HCT116 (cell line): ENCODE measurements at regions not wholly inside any gene's neighbourhood (a gene's known extent, or its start where the extent isn't known, plus 50 kb on each side); places are given as distances from the start of the nearest gene placed in this dataset.

Experiments
- ATAC-seq: fragments of 200-7000 bp; cut with Tn5 transposase; 2 replicates; pipeline ENCODE4 v1.9.1; 2020; ENCODE audit warnings: mild to moderate bottlenecking, moderate library complexity
- BruUV-seq: library from RNA; stranded (reverse); fragments of 400-500 nt; replicated peaks from 2 replicates; lab custom pipeline; 2021; lab: Mats Ljungman, UMichigan
- CTCF ChIA-PET: fragments of 300-600 bp; sonication (Branson Sonifier 250); formaldehyde crosslinking; loops from one replicate; lab custom pipeline; 2021; ENCODE audit warnings: antibody characterized with exemption; lab: Charles Lee
- POLR2A ChIA-PET: fragments of 300-600, 350-600 bp; sonication (Branson Sonifier 250); formaldehyde crosslinking; loops from one replicate; lab custom pipeline; 2021; ENCODE audit warnings: antibody characterized with exemption; lab: Charles Lee
- RAD21 ChIA-PET, 2 experiments: fragments of 300-600 bp; sonication (Branson Sonifier 250); formaldehyde crosslinking; loops; one replicate each; lab custom pipeline; 2023; ENCODE audit warnings: low total read pairs in 2 of 2; ENCODE audit not compliant: uncharacterized antibody in 2 of 2, unreplicated experiment in 2 of 2, low non-redundant PET in 1 of 2; lab: Charles Lee
- DNase-seq: peaks from one replicate; pipeline ENCODE4 v3.0.0-alpha.2; 2010; ENCODE audit warnings: low read depth, low spot score
- H2AFZ ChIP-seq: fragments of 200-600 bp; shearing (Covaris generic), sonication (generic); 2 replicates; pipeline ENCODE4 v1.6.1; 2017; ENCODE audit warnings: low read depth, mixed run types, mixed read lengths, antibody characterized with exemption, low read length; ENCODE audit not compliant: poor library complexity, severe bottlenecking
- H3K27ac ChIP-seq: 2 replicates; pipeline ENCODE4 v1.5.1; 2012; ENCODE audit warnings: low read depth, low read length
- H3K27me3 ChIP-seq: fragments of 200-600 bp; sonication (generic); 2 replicates; pipeline ENCODE4 v1.6.1; 2016; ENCODE audit warnings: mixed run types, low read length, mixed read lengths; ENCODE audit not compliant: insufficient read depth
- H3K36me3 ChIP-seq, 2 experiments: fragments of 200-500 bp in 1 of 2; fragments of 200-600 bp in 1 of 2; sonication (Bioruptor generic) in 1 of 2; sonication (generic) in 1 of 2; 2 replicates each; pipeline versions ENCODE4 v1.5.1 to v1.6.1; 2014 to 2016; ENCODE audit warnings: low read length in 2 of 2, inconsistent platforms in 1 of 2, mixed read lengths in 1 of 2, mixed run types in 1 of 2; ENCODE audit not compliant: insufficient read depth in 2 of 2, control insufficient read depth in 1 of 2
- H3K4me1 ChIP-seq, 2 experiments: fragments of 200-600 bp in 1 of 2; sonication (generic) in 1 of 2; 2 replicates each; pipeline versions ENCODE4 v1.5.1 to v1.6.1; 2012 to 2017; ENCODE audit warnings: low read length in 2 of 2, inconsistent platforms in 1 of 2, mild to moderate bottlenecking in 1 of 2, mixed read lengths in 1 of 2, mixed run types in 1 of 2, moderate library complexity in 1 of 2; ENCODE audit not compliant: insufficient read depth in 2 of 2, control insufficient read depth in 1 of 2
- H3K4me2 ChIP-seq: fragments of 200-600 bp; sonication (generic); 2 replicates; pipeline ENCODE4 v1.6.1; 2017; ENCODE audit warnings: mixed run types, low read length, mixed read lengths
- H3K4me3 ChIP-seq, 2 experiments: fragments of 200-600 bp in 1 of 2; sonication (generic) in 1 of 2; replicated peaks in 1 of 2; 2 replicates each; pipeline ENCODE4 v1.5.1; 2011 to 2016; ENCODE audit warnings: low read length in 2 of 2, control low read depth in 1 of 2, low read depth in 1 of 2, mild to moderate bottlenecking in 1 of 2, mixed read lengths in 1 of 2, mixed run types in 1 of 2
- H3K79me2 ChIP-seq: fragments of 200-600 bp; sonication (generic); 2 replicates; pipeline ENCODE4 v1.6.1; 2017; ENCODE audit warnings: mild to moderate bottlenecking, mixed run types, low read length, moderate library complexity, mixed read lengths; ENCODE audit not compliant: insufficient read depth
- H3K9ac ChIP-seq: fragments of 200-600 bp; sonication (generic); 2 replicates; pipeline ENCODE4 v1.6.1; 2016; ENCODE audit warnings: low read length, mixed read lengths
- H3K9me2 ChIP-seq: fragments of 200-600 bp; sonication (generic), shearing (Covaris generic); 2 replicates; pipeline ENCODE4 v1.6.1; 2017; ENCODE audit warnings: mixed run types, mild to moderate bottlenecking, moderate library complexity; ENCODE audit not compliant: insufficient read depth
- H3K9me3 ChIP-seq, 2 experiments: fragments of 200-500 bp in 1 of 2; fragments of 200-600 bp in 1 of 2; sonication (Bioruptor generic) in 1 of 2; sonication (generic) in 1 of 2; 2 replicates each; pipeline ENCODE4 v1.6.1; 2014 to 2017; ENCODE audit warnings: low read length in 2 of 2, mixed read lengths in 2 of 2, inconsistent platforms in 1 of 2, low read depth in 1 of 2, mild to moderate bottlenecking in 1 of 2, mixed run types in 1 of 2, moderate library complexity in 1 of 2; ENCODE audit not compliant: control insufficient read depth in 1 of 2, insufficient read depth in 1 of 2
- H4K20me1 ChIP-seq: fragments of 200-600 bp; sonication (generic), shearing (Covaris generic); 2 replicates; pipeline ENCODE4 v1.6.1; 2017; ENCODE audit warnings: mixed run types, mild to moderate bottlenecking, moderate library complexity; ENCODE audit not compliant: insufficient read depth
- CEBPB ChIP-seq: IDR thresholded peaks from 2 replicates; pipeline ENCODE4 v1.6.1; 2012; ENCODE audit warnings: low read depth
- EGR1 ChIP-seq: IDR thresholded peaks from 2 replicates; pipeline ENCODE4 v1.6.1; 2012; ENCODE audit warnings: low read depth
- ELF1 ChIP-seq: IDR thresholded peaks from 2 replicates; pipeline ENCODE4 v1.6.1; 2012; ENCODE audit warnings: low read depth, borderline replicate concordance
- EZH2 ChIP-seq: fragments of 200-600 bp; sonication (generic); IDR thresholded peaks from 2 replicates; pipeline ENCODE4 v1.6.1; 2017; ENCODE audit warnings: antibody characterized with exemption, mixed run types
- EZH2phosphoT487 ChIP-seq: fragments of 200-600 bp; IDR thresholded peaks from 2 replicates; pipeline ENCODE4 v1.6.1; 2018; ENCODE audit warnings: antibody characterized with exemption, borderline replicate concordance
- JUND ChIP-seq: IDR thresholded peaks from 2 replicates; pipeline ENCODE4 v1.6.1; 2012
- POLR2A ChIP-seq: IDR thresholded peaks from 2 replicates; pipeline ENCODE4 v1.7.0; 2011; ENCODE audit warnings: borderline replicate concordance; ENCODE audit not compliant: insufficient read depth, insufficient read length; ENCODE audit errors: extremely low read depth
- POLR2AphosphoS5 ChIP-seq: IDR thresholded peaks from 2 replicates; pipeline ENCODE4 v1.6.1; 2011; ENCODE audit warnings: mild to moderate bottlenecking, low read depth, low read length, moderate library complexity
- RAD21 ChIP-seq: IDR thresholded peaks from 2 replicates; pipeline ENCODE4 v1.6.1; 2012; ENCODE audit warnings: low read depth, mild to moderate bottlenecking
- SP1 ChIP-seq: IDR thresholded peaks from 2 replicates; pipeline ENCODE4 v1.6.1; 2012; ENCODE audit warnings: low read depth
- SRF ChIP-seq: IDR thresholded peaks from 2 replicates; pipeline ENCODE4 v1.6.1; 2012; ENCODE audit warnings: low read depth
- TCF7L2 ChIP-seq: IDR thresholded peaks from 2 replicates; pipeline ENCODE4 v1.7.0; 2011; ENCODE audit warnings: borderline replicate concordance, inconsistent platforms; ENCODE audit not compliant: insufficient read depth, insufficient read length; ENCODE audit errors: extremely low read depth
- YY1 ChIP-seq: IDR thresholded peaks from 2 replicates; pipeline ENCODE4 v1.6.1; 2011; ENCODE audit warnings: low read length, low read depth, moderate library complexity, mild to moderate bottlenecking; ENCODE audit not compliant: insufficient replicate concordance; ENCODE audit errors: extremely low read depth
- ZNF274 ChIP-seq: fragments of 200-500 bp; sonication (Bioruptor generic); IDR thresholded peaks from 2 replicates; pipeline ENCODE4 v1.6.1; 2014; ENCODE audit warnings: mild to moderate bottlenecking, low read depth, low read length, inconsistent platforms
- intact Hi-C: fragments of 100-400 bp; cut with micrococcal nuclease; formaldehyde crosslinking; loops from 2 replicates; pipeline ENCODE4 v1.10.0; 2022
- TF ChIP-seq, protein P1 (sequence below): IDR thresholded peaks from 2 replicates; pipeline ENCODE4 v1.6.1; 2012; ENCODE audit warnings: low read depth
- TF ChIP-seq, protein P2 (sequence below), 3 experiments: fragments of 200-600 bp in 1 of 3; sonication (generic) in 1 of 3; IDR thresholded peaks in 2 of 3; conservative IDR thresholded peaks in 1 of 3; 2 replicates each; pipeline ENCODE4 v1.5.1; 2012 to 2017; ENCODE audit warnings: low read depth in 2 of 3, low read length in 2 of 3, antibody characterized with exemption in 1 of 3, borderline replicate concordance in 1 of 3, control low read depth in 1 of 3, mild to moderate bottlenecking in 1 of 3, mixed read lengths in 1 of 3, mixed run types in 1 of 3, moderate library complexity in 1 of 3; ENCODE audit not compliant: insufficient read depth in 1 of 3

DNA sequence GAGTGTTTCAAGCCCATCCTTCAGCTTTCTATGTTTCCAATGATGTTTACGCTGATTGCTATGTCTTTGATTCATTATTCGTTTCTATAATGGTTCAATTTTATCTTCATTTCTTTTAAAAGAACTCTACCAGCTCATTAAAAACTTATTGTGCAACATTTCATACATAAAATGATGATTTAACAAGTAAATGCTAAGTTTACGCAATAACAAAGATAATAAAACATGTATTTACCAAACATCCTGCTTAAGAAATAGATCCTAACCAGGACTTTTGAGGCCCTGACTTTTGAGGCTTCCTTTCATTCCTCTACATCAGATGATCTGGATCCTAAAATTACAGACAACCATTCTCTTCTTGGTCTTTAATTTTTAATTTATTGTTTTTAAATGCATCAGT is 86.5 kb upstream of the DLGAP1 start:
- DNase-seq, result no peak
- Histone ChIP-seq H3K27me3 (no peaks in the 10 kb centered on the region), H3K4me2 (no peak overlapping the region), H4K20me1 (no peaks in the 10 kb centered on the region), H3K79me2 (no peaks in the 10 kb centered on the region), H3K9me3 (peaks cover 0 to 27% of the 10 kb centered on the region in 2 experiments; a peak in 2 of 4 replicates), H3K9ac (no peak overlapping the region), H3K4me3 (no peak overlapping the region), H2AFZ (no peak overlapping the region), H3K36me3 (no peaks in the 10 kb centered on the region), H3K27ac (no peak overlapping the region), H3K4me1 (no peaks in the 10 kb centered on the region), H3K9me2 (no peaks in the 10 kb centered on the region)
- TF ChIP-seq EZH2phosphoT487 (no peak), EGR1 (no peak), TCF7L2 (no peak), EZH2 (no peak), SRF (no peak), ZNF274 (no peak)
- TF ChIP-seq, protein P1, sequence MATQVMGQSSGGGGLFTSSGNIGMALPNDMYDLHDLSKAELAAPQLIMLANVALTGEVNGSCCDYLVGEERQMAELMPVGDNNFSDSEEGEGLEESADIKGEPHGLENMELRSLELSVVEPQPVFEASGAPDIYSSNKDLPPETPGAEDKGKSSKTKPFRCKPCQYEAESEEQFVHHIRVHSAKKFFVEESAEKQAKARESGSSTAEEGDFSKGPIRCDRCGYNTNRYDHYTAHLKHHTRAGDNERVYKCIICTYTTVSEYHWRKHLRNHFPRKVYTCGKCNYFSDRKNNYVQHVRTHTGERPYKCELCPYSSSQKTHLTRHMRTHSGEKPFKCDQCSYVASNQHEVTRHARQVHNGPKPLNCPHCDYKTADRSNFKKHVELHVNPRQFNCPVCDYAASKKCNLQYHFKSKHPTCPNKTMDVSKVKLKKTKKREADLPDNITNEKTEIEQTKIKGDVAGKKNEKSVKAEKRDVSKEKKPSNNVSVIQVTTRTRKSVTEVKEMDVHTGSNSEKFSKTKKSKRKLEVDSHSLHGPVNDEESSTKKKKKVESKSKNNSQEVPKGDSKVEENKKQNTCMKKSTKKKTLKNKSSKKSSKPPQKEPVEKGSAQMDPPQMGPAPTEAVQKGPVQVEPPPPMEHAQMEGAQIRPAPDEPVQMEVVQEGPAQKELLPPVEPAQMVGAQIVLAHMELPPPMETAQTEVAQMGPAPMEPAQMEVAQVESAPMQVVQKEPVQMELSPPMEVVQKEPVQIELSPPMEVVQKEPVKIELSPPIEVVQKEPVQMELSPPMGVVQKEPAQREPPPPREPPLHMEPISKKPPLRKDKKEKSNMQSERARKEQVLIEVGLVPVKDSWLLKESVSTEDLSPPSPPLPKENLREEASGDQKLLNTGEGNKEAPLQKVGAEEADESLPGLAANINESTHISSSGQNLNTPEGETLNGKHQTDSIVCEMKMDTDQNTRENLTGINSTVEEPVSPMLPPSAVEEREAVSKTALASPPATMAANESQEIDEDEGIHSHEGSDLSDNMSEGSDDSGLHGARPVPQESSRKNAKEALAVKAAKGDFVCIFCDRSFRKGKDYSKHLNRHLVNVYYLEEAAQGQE, result no peak
- ChIA-PET RAD21 (no interaction called here), POLR2A (no interaction called here), CTCF (no interaction called here)
- no TSS peak for BruUV-seq
- intact Hi-C loops, result no loop called here
- no peak for ATAC-seq

DNA sequence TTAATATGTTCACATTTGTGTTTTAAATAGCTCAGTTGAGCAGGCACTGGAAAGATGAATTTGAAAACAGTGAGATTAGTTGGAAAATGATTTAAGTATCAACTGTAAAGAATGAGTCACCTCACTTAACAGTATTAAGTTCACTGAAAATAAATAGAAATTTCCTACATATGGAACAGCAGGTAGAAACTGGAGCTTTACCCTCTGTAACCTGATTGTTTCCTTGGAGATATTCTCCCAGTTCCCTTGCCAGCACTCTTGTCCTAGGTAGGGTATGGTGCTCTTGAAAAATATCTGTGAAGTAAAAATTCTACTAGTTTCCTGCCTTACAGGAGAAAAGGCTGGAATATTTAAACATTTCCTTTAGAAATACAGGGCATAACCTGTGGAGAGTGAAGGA is 81.3 kb upstream of the DLGAP1 start:
- Histone ChIP-seq H3K4me2 (no peak overlapping the region), H3K9me2 (no peaks in the 10 kb centered on the region), H3K27me3 (no peaks in the 10 kb centered on the region), H3K9me3 (peaks cover 3 to 37% of the 10 kb centered on the region in 2 experiments; a peak in 2 of 4 replicates), H3K36me3 (no peaks in the 10 kb centered on the region), H3K79me2 (no peaks in the 10 kb centered on the region), H2AFZ (no peak overlapping the region), H3K4me1 (no peaks in the 10 kb centered on the region), H3K4me3 (no peak overlapping the region), H3K27ac (no peak overlapping the region), H4K20me1 (no peaks in the 10 kb centered on the region), H3K9ac (no peak overlapping the region)
- intact Hi-C loops, result no loop called here
- RAD21 ChIA-PET, result no interaction called here
- no TSS peak for BruUV-seq
- DNase-seq, result no peak
- CTCF ChIA-PET, result no interaction called here
- no peak for ATAC-seq
- POLR2A ChIA-PET, result no interaction called here
- TF ChIP-seq, protein P2, sequence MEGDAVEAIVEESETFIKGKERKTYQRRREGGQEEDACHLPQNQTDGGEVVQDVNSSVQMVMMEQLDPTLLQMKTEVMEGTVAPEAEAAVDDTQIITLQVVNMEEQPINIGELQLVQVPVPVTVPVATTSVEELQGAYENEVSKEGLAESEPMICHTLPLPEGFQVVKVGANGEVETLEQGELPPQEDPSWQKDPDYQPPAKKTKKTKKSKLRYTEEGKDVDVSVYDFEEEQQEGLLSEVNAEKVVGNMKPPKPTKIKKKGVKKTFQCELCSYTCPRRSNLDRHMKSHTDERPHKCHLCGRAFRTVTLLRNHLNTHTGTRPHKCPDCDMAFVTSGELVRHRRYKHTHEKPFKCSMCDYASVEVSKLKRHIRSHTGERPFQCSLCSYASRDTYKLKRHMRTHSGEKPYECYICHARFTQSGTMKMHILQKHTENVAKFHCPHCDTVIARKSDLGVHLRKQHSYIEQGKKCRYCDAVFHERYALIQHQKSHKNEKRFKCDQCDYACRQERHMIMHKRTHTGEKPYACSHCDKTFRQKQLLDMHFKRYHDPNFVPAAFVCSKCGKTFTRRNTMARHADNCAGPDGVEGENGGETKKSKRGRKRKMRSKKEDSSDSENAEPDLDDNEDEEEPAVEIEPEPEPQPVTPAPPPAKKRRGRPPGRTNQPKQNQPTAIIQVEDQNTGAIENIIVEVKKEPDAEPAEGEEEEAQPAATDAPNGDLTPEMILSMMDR (IDR thresholded peaks at IDR 0.05 in 2 of 3, conservative IDR thresholded peaks at IDR 0.05 in 1 of 3; ENCODE audit: borderline replicate concordance in 1 of 3, insufficient read depth in 1 of 3, low read depth in 2 of 3, low read length in 2 of 3), result no peak
- TF ChIP-seq ELF1, result no peak
- TF ChIP-seq POLR2A, result no peak
- TF ChIP-seq YY1, result no peak
- no peak for TF ChIP-seq EGR1
- no peak for TF ChIP-seq EZH2phosphoT487
- no peak for TF ChIP-seq TCF7L2
- no peak for TF ChIP-seq SP1
- no peak for TF ChIP-seq JUND
- no peak for TF ChIP-seq RAD21
- TF ChIP-seq SRF, result no peak
- TF ChIP-seq POLR2AphosphoS5, result no peak
- TF ChIP-seq CEBPB, result no peak
- TF ChIP-seq EZH2, result no peak
